Nucleus accumbens (tissue), 56 donors: ENCODE measurements at regions not wholly inside any gene's neighbourhood (a gene's known extent, or its start where the extent isn't known, plus 50 kb on each side); places are given as distances from the start of the nearest gene placed in this dataset.

Experiments
- DNase-seq, 56 donors: peaks; one replicate each; lab custom pipeline; 2025; lab: John Stamatoyannopoulos, UW

- DNase-seq = no peak
Observed at GRCh38 chr11:119989159-119989821, 148.6 kb downstream of the TRIM29 start.

DNA sequence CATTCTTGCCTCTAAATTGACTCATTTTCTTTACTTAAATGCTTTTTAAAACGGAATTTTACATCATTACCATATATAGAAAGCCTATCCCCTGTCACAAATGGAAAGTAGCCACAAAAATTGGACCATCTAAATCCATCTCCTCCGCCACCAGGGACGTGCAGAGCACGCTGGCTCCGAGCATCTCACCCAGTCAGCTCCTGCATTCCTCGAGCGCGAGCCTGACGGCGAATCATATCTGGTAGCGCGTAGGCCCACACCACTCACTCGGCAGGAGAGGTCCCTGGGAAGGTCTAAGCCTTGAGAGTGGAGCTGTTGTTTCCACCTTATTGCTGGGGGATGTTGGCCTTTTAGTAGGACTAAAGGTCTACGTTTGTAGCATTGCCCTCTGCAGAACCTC is 152.4 kb downstream of the TRIM29 start:
- DNase-seq = no peak

GRCh38 chr11:119983816-119984215 is 154.1 kb downstream of the TRIM29 start:
- DNase-seq = no peak

- no peak for DNase-seq
Observed at GRCh38 chr11:119983240-119983732, 154.6 kb downstream of the TRIM29 start.

DNA sequence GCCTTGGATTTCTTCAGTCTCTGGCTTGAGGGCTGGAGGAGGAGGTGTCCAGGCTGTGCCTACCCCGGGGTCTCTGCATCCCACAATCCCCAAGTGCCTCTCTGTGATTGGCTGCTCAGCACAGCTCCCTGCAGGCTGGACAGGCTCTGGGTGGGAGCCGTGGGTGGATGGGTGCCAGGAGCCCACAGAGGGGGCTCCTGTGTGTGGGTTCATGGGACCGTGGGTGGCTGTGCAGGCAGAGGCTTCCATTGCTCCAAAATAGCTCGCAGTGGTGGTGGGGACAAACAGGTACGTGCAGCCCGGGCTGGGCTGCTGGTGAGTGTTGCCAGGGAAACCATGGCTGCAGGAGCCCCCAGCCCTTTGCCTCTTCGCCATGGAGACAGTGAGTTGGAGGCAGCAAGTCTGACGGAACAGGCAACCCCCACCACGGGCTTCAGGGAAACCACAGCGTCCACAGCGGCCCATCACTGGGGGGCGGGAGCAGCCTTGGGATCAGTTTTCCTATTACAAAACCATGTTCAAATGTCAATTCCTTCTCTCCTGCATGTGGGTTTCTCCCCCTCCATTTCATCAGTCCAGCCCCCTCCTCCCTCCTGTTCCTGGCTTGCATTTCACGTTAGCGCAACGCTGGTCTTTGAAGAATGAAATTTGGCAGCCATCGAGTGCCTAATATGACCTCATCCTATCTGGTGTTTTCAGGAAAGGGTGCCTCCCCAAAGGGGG is 155.2 kb downstream of the TRIM29 start:
- peak in 3 of 56 donors; percentile 26 to 57 (median 46) for DNase-seq

- no peak for DNase-seq
Observed at GRCh38 chr11:119980431-119980830, 157.5 kb downstream of the TRIM29 start.

- DNase-seq = no peak
Observed at GRCh38 chr11:119979701-119980100, 158.2 kb downstream of the TRIM29 start.

DNA sequence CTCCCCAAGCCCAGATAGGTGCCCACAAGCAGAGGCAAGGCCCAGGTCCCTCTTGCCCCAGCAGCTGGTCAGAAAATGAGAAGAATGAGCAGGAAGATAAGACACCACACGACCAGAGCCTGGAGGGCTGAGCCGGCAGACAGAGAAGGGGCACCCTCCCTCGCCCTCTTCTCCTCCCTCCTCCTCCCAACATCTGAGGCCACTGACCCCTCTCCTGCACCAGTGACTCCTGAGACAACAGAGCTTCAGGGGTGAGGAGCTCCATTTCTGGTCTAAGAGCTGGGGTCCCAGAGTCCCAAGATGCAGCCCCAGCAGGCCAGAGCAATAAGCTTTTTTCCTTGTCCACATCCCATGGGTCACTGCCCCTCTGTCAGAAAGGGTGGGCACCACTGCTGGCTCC is 159.2 kb downstream of the TRIM29 start:
- no peak for DNase-seq

DNA sequence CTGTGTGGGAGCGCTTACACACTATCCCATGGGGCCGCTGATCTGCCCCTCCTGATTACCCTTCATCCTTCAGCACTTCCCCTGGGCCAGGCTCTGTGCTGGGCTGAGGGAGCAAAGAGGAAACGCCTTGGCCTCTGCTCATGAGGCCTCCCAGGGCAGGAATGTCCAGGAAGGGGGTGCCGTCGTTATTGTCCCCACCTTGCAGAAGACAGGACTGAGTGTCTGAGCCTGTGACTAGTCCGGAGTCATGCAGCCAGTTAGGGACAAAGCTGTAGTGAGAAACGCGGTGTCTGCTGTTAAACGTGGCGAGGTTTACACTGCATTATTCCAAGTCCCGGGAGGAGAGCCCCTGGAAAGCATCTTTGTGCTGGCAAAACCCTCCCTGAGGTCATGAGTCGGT is 160.0 kb downstream of the TRIM29 start:
- DNase-seq = no peak

- no peak for DNase-seq
Observed at GRCh38 chr11:119977561-119977860, 160.4 kb downstream of the TRIM29 start.

- peak in 12 of 56 donors; percentile 28 to 78 (median 52) for DNase-seq
Observed at GRCh38 chr11:119976805-119977560, 160.9 kb downstream of the TRIM29 start.

GRCh38 chr11:119975561-119976152 is 162.3 kb downstream of the TRIM29 start:
- peak in 53 of 56 donors; percentile 48 to 96 (median 83) for DNase-seq

- DNase-seq = peak in 14 of 56 donors; percentile 14 to 48 (median 36)
Observed at GRCh38 chr11:119974467-119974866, 163.4 kb downstream of the TRIM29 start.

- DNase-seq = no peak
Observed at GRCh38 chr11:119974051-119974450, 163.9 kb downstream of the TRIM29 start.

- DNase-seq = no peak
Observed at GRCh38 chr11:119972281-119972680, 165.6 kb downstream of the TRIM29 start.

GRCh38 chr11:119970555-119971304 is 167.2 kb downstream of the TRIM29 start:
- DNase-seq = no peak

DNA sequence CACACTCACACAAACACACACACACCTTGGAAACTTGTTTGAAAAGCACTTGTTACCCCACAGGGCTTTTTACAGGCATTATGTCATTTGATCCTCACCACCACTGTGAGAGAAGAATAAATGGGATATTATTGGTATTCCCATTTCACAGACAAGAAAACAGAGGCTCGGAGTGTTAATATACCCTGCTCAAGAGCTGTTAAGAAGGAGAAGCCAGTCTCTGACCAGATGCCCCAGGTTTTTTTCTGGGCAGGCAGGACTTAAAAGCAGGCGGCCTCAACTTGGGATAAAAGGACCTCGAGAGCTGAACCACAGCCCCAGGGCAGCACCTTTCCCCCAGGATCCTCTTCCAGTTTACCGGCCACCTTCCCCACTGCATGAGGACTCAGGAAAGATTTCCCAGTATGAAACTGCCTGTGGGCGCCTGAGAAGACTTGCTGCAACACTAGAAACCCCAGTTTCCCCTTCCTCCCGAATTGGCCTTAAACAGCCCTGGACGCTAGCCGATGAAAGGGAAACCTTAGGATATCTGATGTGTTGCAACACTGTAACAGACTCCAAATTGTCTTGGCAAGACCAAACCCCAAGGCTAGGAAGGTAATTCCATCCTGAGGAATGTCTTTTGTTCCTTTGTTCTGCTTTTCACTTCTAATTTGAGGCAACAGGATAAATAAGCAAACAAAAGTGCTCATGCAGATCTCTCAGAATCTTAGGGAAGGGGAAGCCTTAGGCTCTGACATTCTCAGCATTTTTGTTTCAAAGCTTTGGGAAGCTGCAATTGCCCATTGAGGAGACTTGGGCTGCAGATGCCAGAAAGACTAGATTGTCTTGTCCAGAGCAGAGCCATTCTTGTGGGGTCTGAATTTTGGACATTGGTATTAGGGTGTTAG is 173.5 kb downstream of the TRIM29 start:
- DNase-seq = no peak

GRCh38 chr11:119957951-119958350 is 180.0 kb downstream of the TRIM29 start:
- no peak for DNase-seq

DNA sequence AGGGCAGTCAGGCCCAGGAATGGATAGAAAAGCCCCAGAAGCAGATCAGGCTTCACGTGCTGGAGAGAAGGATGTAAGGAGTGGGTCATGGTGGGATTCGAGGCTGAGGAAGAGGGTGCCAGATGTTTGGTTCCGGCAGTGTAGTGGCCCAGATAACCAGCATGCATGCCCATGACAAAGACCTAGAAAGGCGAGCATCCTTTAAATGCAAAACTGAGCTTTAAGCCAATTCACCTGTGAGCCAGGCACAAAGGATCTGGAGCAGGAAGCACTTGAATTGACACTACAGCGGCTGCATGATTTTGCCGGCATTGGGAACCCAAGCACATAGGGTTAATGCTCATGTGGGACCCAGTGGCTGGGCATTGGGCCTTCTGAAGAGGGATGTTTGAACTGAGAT is 185.5 kb downstream of the TRIM29 start:
- no peak for DNase-seq
